Smooth muscle cell (in vitro differentiated cells): ENCODE measurements at regions not wholly inside any gene's neighbourhood (a gene's known extent, or its start where the extent isn't known, plus 50 kb on each side); places are given as distances from the start of the nearest gene placed in this dataset.

Experiments used
- DNase-seq: peaks from one replicate; lab custom pipeline; 2025; ENCODE audit not compliant: unreplicated experiment; lab: John Stamatoyannopoulos, UW
- H2AFZ ChIP-seq: fragments of 200-600 bp; sonication (generic); 2 replicates; pipeline ENCODE4 v1.6.0; 2016; ENCODE audit warnings: antibody characterized with exemption, low read depth, mild to moderate bottlenecking
- H3F3A ChIP-seq: fragments of 200-600 bp; sonication (generic); 2 replicates; pipeline ENCODE4 v1.6.0; 2017; ENCODE audit warnings: antibody characterized with exemption, low read depth
- H3K27ac ChIP-seq: fragments of 200-600 bp; sonication (generic); 2 replicates; pipeline ENCODE4 v1.5.1; 2016; ENCODE audit warnings: low read depth, mild to moderate bottlenecking
- H3K27me3 ChIP-seq: fragments of 200-600 bp; sonication (generic); 2 replicates; pipeline ENCODE4 v1.6.1; 2016; ENCODE audit warnings: low read depth, mild to moderate bottlenecking
- H3K36me3 ChIP-seq: fragments of 200-600 bp; sonication (generic); 2 replicates; pipeline ENCODE4 v1.5.1; 2016; ENCODE audit warnings: low read depth
- H3K4me1 ChIP-seq: fragments of 200-600 bp; sonication (generic); 2 replicates; pipeline ENCODE4 v1.5.1; 2016; ENCODE audit warnings: low read depth
- H3K4me2 ChIP-seq: fragments of 200-600 bp; sonication (generic); 2 replicates; pipeline ENCODE4 v1.6.0; 2016; ENCODE audit warnings: mild to moderate bottlenecking
- H3K4me3 ChIP-seq: fragments of 200-600 bp; sonication (generic); 2 replicates; pipeline ENCODE4 v1.5.1; 2016; ENCODE audit warnings: mild to moderate bottlenecking
- H3K79me2 ChIP-seq: fragments of 200-600 bp; sonication (generic); 2 replicates; pipeline ENCODE4 v1.6.0; 2016; ENCODE audit warnings: low read depth, mild to moderate bottlenecking
- H3K9ac ChIP-seq: fragments of 200-600 bp; sonication (generic); 2 replicates; pipeline ENCODE4 v1.6.0; 2016; ENCODE audit warnings: low read depth
- H3K9me3 ChIP-seq: fragments of 200-600 bp; sonication (generic); replicated peaks from 2 replicates; pipeline ENCODE4 v1.5.1; 2016; ENCODE audit warnings: low read depth
- H4K20me1 ChIP-seq: fragments of 200-600 bp; sonication (generic); 2 replicates; pipeline ENCODE4 v1.6.0; 2016; ENCODE audit warnings: low read depth
- CTCF ChIP-seq: fragments of 200-600 bp; sonication (generic); IDR thresholded peaks from 2 replicates; pipeline ENCODE4 v1.5.1; 2017; ENCODE audit warnings: borderline replicate concordance, mild to moderate bottlenecking, antibody characterized with exemption; ENCODE audit not compliant: insufficient read depth, poor library complexity, severe bottlenecking
- WGBS: methylation state at CpG from one replicate; pipeline ENCODE4 v1.1.7; 2016; ENCODE audit warnings: low lambda C conversion rate; 5-methylcytosine and 5-hydroxymethylcytosine counted together

GRCh38 chr14:55773984-55774545, 194.1 kb downstream of the KTN1 start:
- no peaks in the 10 kb centered on the region for H3K36me3 ChIP-seq
- H3F3A ChIP-seq: no peaks in the 10 kb centered on the region
- no peak overlapping the region for H2AFZ ChIP-seq
- H3K4me3 ChIP-seq: no peak overlapping the region
- H4K20me1 ChIP-seq: no peaks in the 10 kb centered on the region
- H3K79me2 ChIP-seq: no peaks in the 10 kb centered on the region
- 56% methylated on average over 1 of the region's 1 CpG for WGBS
- TF ChIP-seq CTCF: no peak
- H3K9me3 ChIP-seq: no peaks in the 10 kb centered on the region
- H3K4me1 ChIP-seq: no peaks in the 10 kb centered on the region
- H3K27me3 ChIP-seq: no peaks in the 10 kb centered on the region
- H3K4me2 ChIP-seq: no peak overlapping the region
- H3K27ac ChIP-seq: no peak overlapping the region
- no peak overlapping the region for H3K9ac ChIP-seq
- DNase-seq: no peak

- H3K4me1 ChIP-seq: no peaks in the 10 kb centered on the region
- TF ChIP-seq CTCF: no peak
- H2AFZ ChIP-seq: no peak overlapping the region
- H3K4me2 ChIP-seq: no peak overlapping the region
- H3K9me3 ChIP-seq: no peaks in the 10 kb centered on the region
- no peak overlapping the region for H3K4me3 ChIP-seq
- no peaks in the 10 kb centered on the region for H4K20me1 ChIP-seq
- no peak overlapping the region for H3K9ac ChIP-seq
- no peaks in the 10 kb centered on the region for H3K27me3 ChIP-seq
- no peaks in the 10 kb centered on the region for H3K79me2 ChIP-seq
- DNase-seq: no peak
- H3K36me3 ChIP-seq: no peaks in the 10 kb centered on the region
- H3F3A ChIP-seq: no peaks in the 10 kb centered on the region
- 89% methylated on average over 4 of the region's 4 CpGs for WGBS
- no peak overlapping the region for H3K27ac ChIP-seq
These were observed 197.9 kb downstream of the KTN1 start for GRCh38 chr14:55777877-55778276.

- 84% methylated on average over 8 of the region's 8 CpGs for WGBS
- H3F3A ChIP-seq: no peaks in the 10 kb centered on the region
- H3K27ac ChIP-seq: no peak overlapping the region
- DNase-seq: no peak
- no peaks in the 10 kb centered on the region for H3K4me1 ChIP-seq
- no peaks in the 10 kb centered on the region for H3K27me3 ChIP-seq
- H3K79me2 ChIP-seq: no peaks in the 10 kb centered on the region
- no peaks in the 10 kb centered on the region for H3K9me3 ChIP-seq
- no peak overlapping the region for H3K4me2 ChIP-seq
- H4K20me1 ChIP-seq: no peaks in the 10 kb centered on the region
- no peak overlapping the region for H2AFZ ChIP-seq
- no peak overlapping the region for H3K4me3 ChIP-seq
- no peak for TF ChIP-seq CTCF
- H3K9ac ChIP-seq: no peak overlapping the region
- no peaks in the 10 kb centered on the region for H3K36me3 ChIP-seq
These were observed 200.3 kb downstream of the KTN1 start for GRCh38 chr14:55780156-55780946.

GRCh38 chr14:55781046-55781445, 201.0 kb downstream of the KTN1 start:
- H3K9ac ChIP-seq: no peak overlapping the region
- no peak overlapping the region for H3K27ac ChIP-seq

More at GRCh38 chr14:55781046-55781445, 201.0 kb downstream of the KTN1 start:
- H2AFZ ChIP-seq: no peak overlapping the region
- H4K20me1 ChIP-seq: no peaks in the 10 kb centered on the region
- peaks cover 3% of the 10 kb centered on the region for H3K27me3 ChIP-seq
- no peaks in the 10 kb centered on the region for H3K9me3 ChIP-seq
- H3K4me2 ChIP-seq: no peak overlapping the region
- TF ChIP-seq CTCF: no peak
- H3K4me3 ChIP-seq: no peak overlapping the region
- DNase-seq: no peak
- WGBS: 93% methylated on average over 5 of the region's 5 CpGs
- H3K36me3 ChIP-seq: no peaks in the 10 kb centered on the region
- no peaks in the 10 kb centered on the region for H3F3A ChIP-seq
- no peaks in the 10 kb centered on the region for H3K79me2 ChIP-seq
- no peaks in the 10 kb centered on the region for H3K4me1 ChIP-seq
